NCI-H446 treated with DMSO at 0.1 percent for 48 hours (cell line): ENCODE measurements at regions not wholly inside any gene's neighbourhood (a gene's known extent, or its start where the extent isn't known, plus 50 kb on each side); places are given as distances from the start of the nearest gene placed in this dataset.
"Not testable (repeated sequence)": the region's sequence is repeated elsewhere in the genome, so short reads cannot be mapped to it uniquely, and the experiment has no call there.

Experiments used
- DNase-seq: peaks from one replicate; lab custom pipeline; 2025; lab: John Stamatoyannopoulos, UW

DNA sequence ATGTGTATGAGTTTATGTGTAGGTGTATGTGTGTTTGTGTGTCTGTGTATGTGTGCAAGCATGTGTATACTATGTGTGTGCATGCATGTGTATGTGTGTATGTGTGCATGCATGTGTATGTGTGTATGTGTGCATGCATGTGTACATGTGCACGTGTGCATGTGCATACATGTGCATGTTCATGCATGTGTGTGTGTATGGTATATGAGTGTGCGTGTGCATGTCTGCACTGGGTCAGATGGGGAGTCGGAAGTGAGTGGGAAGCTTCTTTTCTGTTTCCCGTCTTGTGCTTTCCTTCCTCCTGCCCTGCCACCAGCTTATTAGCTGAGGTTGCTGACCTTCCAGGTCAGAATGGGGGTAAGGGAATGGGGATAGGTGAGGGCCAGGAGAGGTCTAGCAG, 174.7 kb downstream of the MAP2K4 start:
- no peak for DNase-seq

DNA sequence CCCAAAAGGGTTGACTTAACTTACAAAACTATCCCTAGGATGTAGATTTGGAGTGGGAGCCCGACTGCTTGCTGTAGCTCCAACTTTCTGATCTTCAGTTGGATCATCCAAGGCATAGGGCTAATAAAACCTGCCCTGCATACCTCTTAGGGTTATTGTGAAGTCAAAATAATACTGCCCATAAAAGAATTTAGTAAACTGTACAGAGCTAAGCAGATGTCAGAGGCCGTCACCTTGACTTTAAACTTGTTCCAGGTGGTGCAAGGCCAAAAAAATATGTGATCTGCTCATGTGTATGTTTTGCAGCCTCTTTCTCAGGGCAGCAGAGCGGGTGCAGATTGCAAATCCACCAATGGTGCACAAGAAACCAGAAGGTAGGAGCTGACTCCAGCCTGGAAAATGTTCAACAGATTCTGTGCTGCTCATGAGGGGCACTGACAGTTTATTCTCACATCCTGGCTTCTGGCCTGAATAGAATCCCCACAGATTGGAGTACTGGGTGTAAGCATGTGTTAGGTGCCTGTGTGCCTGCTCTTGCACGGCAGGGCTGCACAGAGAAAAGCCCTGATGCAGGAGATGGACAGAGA, 180.7 kb downstream of the MAP2K4 start:
- DNase-seq: no peak

DNA sequence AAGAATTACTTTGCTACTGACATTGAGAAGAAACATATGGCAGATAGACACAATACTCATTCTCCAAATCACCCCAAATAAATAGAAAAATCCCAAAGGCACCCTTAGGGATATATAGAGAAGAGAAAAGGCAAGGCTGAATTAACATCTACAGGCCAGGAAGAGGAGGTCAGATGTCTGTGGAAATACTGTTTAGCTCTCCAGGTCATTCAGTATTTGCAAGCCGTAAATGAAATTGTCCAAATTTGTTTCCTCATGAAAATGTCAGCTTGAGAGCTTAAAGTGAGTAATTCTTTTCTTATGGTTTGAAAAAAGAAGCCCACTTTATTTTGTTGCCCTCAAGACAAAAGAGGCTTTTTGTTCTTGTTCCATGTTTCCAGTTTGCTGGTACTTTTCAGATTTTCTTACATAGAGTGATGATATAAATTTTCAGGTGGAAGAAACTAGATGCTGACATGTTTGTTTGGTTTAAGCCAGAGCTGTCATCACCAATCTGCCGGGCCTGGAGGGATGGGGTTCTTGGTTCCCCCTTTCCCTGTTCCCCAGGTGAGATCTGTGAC, 189.0 kb downstream of the MAP2K4 start:
- no peak for DNase-seq

DNA sequence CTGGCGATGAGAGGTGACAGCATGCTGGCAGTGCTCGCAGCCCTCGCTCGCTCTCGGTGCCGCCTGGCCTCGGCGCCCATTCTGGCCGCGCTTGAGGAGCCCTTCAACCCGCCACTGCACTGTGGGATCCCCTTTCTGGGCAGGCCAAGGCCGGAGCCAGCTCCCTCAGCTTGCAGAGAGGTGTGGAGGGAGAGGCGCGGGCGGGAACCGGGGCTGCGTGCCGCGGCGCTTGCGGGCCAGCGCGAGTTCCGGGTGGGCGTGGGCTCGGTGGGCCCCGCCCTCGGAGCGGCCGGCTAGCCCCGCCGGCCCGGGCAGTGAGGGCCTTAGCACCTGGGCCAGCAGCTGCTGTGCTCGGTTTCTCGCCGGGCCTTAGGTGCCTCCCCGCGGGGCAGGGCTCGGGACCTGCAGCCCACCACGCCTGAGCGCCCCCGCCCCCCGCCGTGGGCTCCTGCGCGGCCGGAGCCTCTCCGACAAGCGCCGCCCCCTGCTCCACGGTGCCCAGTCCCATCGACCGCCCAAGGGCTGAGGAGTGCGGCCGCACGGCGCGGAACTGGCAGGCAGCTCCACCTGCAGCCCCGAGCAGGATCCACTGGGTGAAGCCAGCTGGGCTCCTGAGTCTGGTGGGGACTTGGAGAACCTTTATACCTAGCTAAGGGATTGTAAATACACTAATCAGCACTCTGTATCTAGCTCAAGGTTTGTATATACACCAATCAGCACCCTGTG, 200.2 kb downstream of the MAP2K4 start:
- DNase-seq: not testable (repeated sequence)

DNA sequence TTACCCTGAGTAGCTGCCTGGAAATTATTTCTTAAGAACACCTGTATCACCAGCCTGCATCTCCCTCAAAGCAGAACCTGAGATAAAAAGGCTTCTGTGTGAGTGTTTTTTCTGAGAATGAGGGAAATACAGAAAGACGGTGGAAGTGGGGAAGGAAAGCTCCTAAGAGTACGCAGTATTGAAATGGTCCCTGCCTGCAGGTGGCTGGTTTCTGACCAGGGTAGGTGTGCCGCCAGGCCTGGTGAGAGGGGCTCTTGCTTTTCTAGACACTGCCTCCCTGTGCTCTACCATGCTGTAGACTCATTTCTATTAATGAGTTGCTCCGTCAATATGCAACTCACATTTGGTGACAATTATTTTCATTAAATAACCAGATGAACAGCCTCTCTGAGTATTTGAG, 201.7 kb downstream of the MAP2K4 start:
- no peak for DNase-seq

DNA sequence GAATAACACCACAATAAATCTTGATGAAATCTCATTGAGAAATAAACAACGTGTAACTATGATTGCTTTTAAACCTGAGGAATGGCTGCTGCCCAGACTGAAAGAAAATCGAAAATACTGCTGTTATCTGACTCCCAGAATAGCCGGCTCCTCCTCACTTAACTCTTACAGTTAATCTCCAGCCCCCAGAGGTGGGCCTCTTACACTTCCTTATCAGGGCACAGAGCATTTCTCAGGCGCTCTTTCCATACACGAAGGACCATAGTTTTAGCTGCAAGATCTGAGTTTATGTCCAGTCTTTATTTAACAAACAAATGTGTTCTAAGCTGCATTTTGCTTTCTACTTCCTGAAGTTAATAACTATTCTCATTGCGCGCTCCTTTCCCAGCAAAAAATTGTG, 206.9 kb downstream of the MAP2K4 start:
- DNase-seq: no peak

- peak; percentile 41 for DNase-seq
Measured at GRCh38 chr17:12229335-12229734, 208.7 kb downstream of the MAP2K4 start.

- DNase-seq: no peak
Measured at GRCh38 chr17:12230481-12231354, 210.0 kb downstream of the MAP2K4 start.

GRCh38 chr17:12231355-12231682, 210.6 kb downstream of the MAP2K4 start:
- no peak for DNase-seq

DNA sequence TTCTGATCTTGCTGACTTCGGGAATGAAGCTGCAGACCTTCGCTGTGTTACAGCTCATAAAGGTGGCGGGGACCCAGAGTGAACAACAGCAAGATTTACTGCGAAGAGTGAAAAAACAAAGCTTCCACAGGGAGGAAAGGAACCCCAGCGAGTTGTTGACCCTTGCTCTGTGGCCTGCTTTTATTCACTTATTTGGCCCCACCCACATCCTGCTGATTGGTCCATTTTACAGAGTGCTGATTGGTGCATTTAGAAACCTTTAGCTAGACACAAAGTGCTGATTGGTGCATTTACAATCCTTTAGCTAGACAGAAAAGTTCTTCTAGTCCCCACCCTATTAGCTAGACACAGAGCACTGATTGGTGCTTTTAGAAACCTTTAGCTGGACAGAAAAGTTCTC, 218.3 kb downstream of the MAP2K4 start:
- DNase-seq: not testable (repeated sequence)

DNA sequence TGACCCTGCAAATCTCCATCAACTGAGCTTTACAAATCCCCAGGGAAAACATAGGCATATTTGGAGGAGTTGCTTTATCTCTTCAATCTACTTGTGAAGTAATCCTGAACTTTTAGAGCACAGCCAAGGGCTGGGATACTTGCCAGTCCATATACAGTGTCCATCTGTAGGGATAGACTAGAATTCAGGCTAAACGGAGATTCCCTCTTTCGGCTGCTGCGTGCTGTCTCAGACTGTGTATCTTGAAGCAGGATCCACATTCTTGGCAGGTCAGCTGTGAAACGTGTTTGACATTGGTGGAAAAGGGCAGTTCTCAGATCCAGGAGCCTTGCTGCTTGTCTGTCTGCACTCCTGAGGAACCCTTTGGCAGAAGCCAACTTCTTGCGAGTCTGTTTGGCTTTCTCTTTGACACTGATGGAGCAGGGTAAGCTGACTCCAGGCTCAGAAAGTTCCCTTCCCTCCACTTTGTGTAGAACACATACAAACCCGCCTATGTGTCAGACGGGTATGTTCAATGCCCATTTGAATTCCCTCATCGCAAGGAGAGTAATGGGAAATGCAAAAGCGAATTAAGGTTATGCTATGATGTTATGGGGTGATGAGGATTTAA, 221.8 kb downstream of the MAP2K4 start:
- DNase-seq: no peak

DNA sequence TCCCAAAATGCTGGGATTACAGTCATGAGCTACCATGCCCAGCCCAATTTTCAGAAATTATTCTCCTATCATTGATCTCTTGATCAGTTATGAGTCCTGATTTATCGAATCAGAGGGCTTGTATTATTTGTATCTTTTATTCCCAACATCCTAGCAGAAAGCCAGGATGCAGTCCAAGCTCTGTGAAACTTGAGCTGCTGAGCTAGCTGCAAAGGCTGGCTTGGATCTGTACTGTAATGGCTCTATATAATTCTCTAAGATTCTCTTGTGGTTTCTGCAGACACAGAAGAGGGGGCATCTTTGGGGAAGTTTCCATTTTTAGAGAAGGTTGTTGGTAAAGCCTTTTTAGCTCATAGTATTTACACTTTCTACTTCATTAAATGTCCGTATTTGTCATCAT, 227.1 kb downstream of the MAP2K4 start:
- no peak for DNase-seq

GRCh38 chr17:12250973-12251372, 230.3 kb downstream of the MAP2K4 start:
- no peak for DNase-seq

GRCh38 chr17:12252462-12252861, 231.8 kb downstream of the MAP2K4 start:
- DNase-seq: no peak

GRCh38 chr17:12254460-12254859, 233.8 kb downstream of the MAP2K4 start:
- no peak for DNase-seq

GRCh38 chr17:12256380-12256995, 235.8 kb downstream of the MAP2K4 start:
- DNase-seq: peak; percentile 1

DNA sequence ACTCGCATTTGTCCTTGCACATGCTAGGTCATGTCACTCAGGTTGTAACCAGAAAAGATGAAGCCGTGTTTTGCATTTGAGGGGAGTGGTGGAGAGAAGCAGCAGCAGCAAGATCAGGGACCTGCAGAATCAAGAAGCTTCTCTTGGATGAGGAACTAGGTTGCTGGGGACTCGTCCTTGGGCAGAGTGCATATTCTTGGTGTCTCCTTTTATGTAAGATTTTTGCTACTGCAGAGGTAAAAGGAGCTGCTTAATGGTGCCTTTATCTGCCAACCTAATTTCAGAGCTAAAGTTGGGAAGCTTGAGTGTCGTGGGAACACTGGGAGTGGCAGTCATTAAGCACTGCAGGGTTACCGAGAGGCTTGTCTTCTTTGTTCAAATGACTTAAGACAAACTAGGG, 236.5 kb downstream of the MAP2K4 start:
- DNase-seq: no peak

DNA sequence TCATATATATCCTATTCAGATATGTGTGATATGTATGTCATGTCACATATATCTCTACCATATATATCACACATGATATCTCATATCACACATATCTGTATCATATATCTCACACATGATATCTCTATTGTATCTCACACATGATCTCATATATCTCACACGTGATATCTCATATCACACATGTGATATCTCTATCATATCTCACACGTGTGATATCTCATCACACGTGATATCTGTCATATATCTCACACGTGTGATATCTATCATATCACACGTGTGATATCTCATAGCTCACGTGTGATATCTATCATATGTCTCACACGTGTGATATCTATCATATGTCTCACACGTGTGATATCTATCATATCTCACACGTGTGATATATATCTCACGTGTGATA, 240.7 kb downstream of the MAP2K4 start:
- no peak for DNase-seq

- DNase-seq: no peak
Measured at GRCh38 chr17:12269751-12270150, 249.1 kb downstream of the MAP2K4 start.

GRCh38 chr17:12277827-12278226, 257.1 kb downstream of the MAP2K4 start:
- DNase-seq: no peak

GRCh38 chr17:12282056-12282455, 261.4 kb downstream of the MAP2K4 start:
- no peak for DNase-seq

GRCh38 chr17:12287953-12288352, 267.3 kb downstream of the MAP2K4 start:
- no peak for DNase-seq
